ENCODE measurements at regions not wholly inside any gene's neighbourhood (a gene's known extent, or its start where the extent isn't known, plus 50 kb on each side); places are given as distances from the start of the nearest gene placed in this dataset.

DNA sequence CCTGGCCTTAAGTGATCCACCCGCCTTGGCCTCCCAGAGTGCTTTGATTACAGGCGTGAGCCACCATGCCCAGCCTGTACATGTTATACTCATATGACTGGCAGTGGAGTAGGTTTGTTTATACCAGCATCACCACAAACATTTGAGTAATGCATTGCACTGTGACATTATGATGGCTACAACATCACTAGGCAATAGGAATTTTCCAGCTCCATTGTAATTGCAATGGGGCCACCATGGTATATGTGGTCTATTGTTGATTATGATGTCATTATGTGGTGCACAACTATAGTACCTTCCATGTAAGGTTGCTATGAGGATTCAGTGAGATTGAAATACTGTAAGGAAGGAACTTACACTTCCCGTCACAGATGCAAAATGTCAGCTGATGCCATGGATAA is 168.9 kb downstream of the COPRS start:
- DNase-seq (ENCODE audit: low read depth): peak; percentile 47
- TF ChIP-seq, protein P1, sequence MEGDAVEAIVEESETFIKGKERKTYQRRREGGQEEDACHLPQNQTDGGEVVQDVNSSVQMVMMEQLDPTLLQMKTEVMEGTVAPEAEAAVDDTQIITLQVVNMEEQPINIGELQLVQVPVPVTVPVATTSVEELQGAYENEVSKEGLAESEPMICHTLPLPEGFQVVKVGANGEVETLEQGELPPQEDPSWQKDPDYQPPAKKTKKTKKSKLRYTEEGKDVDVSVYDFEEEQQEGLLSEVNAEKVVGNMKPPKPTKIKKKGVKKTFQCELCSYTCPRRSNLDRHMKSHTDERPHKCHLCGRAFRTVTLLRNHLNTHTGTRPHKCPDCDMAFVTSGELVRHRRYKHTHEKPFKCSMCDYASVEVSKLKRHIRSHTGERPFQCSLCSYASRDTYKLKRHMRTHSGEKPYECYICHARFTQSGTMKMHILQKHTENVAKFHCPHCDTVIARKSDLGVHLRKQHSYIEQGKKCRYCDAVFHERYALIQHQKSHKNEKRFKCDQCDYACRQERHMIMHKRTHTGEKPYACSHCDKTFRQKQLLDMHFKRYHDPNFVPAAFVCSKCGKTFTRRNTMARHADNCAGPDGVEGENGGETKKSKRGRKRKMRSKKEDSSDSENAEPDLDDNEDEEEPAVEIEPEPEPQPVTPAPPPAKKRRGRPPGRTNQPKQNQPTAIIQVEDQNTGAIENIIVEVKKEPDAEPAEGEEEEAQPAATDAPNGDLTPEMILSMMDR (conservative IDR thresholded peaks at IDR 0.05; ENCODE audit: low read depth, low read length): no peak
- H3K4me3 ChIP-seq (ENCODE audit: low read depth, low read length): no peak overlapping the region

GRCh38 chr17:31688701-31689100 is 170.3 kb downstream of the COPRS start:
- TF ChIP-seq, protein P1 (conservative IDR thresholded peaks at IDR 0.05; ENCODE audit: low read depth, low read length): no peak
- no peak overlapping the region for H3K4me3 ChIP-seq (ENCODE audit: low read depth, low read length)
- DNase-seq (ENCODE audit: low read depth): no peak

DNA sequence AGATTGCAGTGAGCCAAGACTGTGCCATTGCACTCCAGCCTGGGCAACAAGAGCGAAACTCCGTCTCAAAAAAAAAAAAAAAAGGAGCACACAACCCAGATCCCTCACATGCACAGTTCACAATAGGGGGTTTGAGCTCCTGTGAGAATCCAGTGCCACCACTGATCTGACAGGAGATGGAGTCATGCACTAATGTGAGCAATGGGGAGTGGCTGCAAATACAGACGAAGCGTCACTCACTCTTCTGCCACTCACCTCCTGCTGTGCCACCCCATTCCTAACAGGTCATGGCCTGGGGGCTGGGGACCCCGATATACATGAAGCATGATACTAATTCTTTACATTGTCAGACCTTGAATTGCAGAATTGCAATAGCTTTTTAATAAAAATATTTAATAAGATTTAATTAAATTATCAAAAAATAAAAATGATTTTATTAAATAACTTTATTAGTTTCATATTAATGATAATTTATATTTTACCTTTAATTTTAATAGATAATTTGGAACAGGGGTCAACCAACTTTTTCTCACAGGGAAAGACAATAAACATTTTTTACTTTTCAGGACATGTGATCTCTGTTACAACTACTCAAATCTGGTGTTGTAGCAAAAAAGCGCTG is 171.4 kb downstream of the COPRS start:
- DNase-seq (ENCODE audit: low read depth): no peak
- TF ChIP-seq, protein P1 (conservative IDR thresholded peaks at IDR 0.05; ENCODE audit: low read depth, low read length): no peak
- no peak overlapping the region for H3K4me3 ChIP-seq (ENCODE audit: low read depth, low read length)

- TF ChIP-seq, protein P1 (conservative IDR thresholded peaks at IDR 0.05; ENCODE audit: low read depth, low read length): no peak
- no peak for DNase-seq (ENCODE audit: low read depth)
- no peak overlapping the region for H3K4me3 ChIP-seq (ENCODE audit: low read depth, low read length)
Measured at GRCh38 chr17:31686495-31686894, 172.5 kb downstream of the COPRS start.

GRCh38 chr17:31684901-31685300 is 174.1 kb downstream of the COPRS start:
- H3K4me3 ChIP-seq (ENCODE audit: low read depth, low read length): no peak overlapping the region
- DNase-seq (ENCODE audit: low read depth): no peak
- TF ChIP-seq, protein P1 (conservative IDR thresholded peaks at IDR 0.05; ENCODE audit: low read depth, low read length): no peak

GRCh38 chr17:31680126-31680525 is 178.9 kb downstream of the COPRS start:
- TF ChIP-seq, protein P1 (conservative IDR thresholded peaks at IDR 0.05; ENCODE audit: low read depth, low read length): no peak
- no peak overlapping the region for H3K4me3 ChIP-seq (ENCODE audit: low read depth, low read length)
- DNase-seq (ENCODE audit: low read depth): no peak

- no peak for DNase-seq (ENCODE audit: low read depth)
- H3K4me3 ChIP-seq (ENCODE audit: low read depth, low read length): no peak overlapping the region
- TF ChIP-seq, protein P1 (conservative IDR thresholded peaks at IDR 0.05; ENCODE audit: low read depth, low read length): no peak
Measured at GRCh38 chr17:31679667-31680066, 179.4 kb downstream of the COPRS start.
